OCI-LY3 (cell line): ENCODE measurements at regions not wholly inside any gene's neighbourhood (a gene's known extent, or its start where the extent isn't known, plus 50 kb on each side); places are given as distances from the start of the nearest gene placed in this dataset.

Experiments used
- H2AFZ ChIP-seq: fragments of 200-600, 300-600 bp; shearing (Covaris generic); 2 replicates; pipeline ENCODE4 v1.6.0; 2014; ENCODE audit warnings: antibody characterized with exemption, low read depth, low read length
- H3K27ac ChIP-seq: fragments of 200-600, 300-600 bp; sonication (generic); 2 replicates; pipeline ENCODE4 v1.5.1; 2014; ENCODE audit warnings: mild to moderate bottlenecking, low read length, moderate library complexity, mixed read lengths
- H3K27me3 ChIP-seq: fragments of 200-600, 300-600 bp; sonication (generic); 2 replicates; pipeline ENCODE4 v1.6.1; 2014; ENCODE audit warnings: low read depth, low read length, mixed read lengths
- H3K36me3 ChIP-seq: fragments of 200-600, 300-600 bp; sonication (generic); replicated peaks from 2 replicates; pipeline ENCODE3; 2014; ENCODE audit warnings: low read depth, low read length, mixed read lengths
- H3K4me1 ChIP-seq: fragments of 300-600, 200-600 bp; sonication (generic); 2 replicates; pipeline ENCODE4 v1.6.1; 2014; ENCODE audit warnings: low read length, mixed read lengths
- H3K4me2 ChIP-seq: fragments of 200-600, 300-600 bp; sonication (generic); 2 replicates; pipeline ENCODE4 v1.6.1; 2014; ENCODE audit warnings: low read length, mixed read lengths
- H3K4me3 ChIP-seq: fragments of 300-600, 200-600 bp; sonication (generic); 2 replicates; pipeline ENCODE4 v1.5.1; 2014; ENCODE audit warnings: antibody characterized with exemption, mild to moderate bottlenecking, low read length, moderate library complexity
- H3K79me2 ChIP-seq: fragments of 300-600, 200-600 bp; shearing (Covaris generic); 2 replicates; pipeline ENCODE4 v1.6.1; 2014; ENCODE audit warnings: mild to moderate bottlenecking, low read length, mixed read lengths
- H3K9ac ChIP-seq: fragments of 300-600, 200-600 bp; shearing (Covaris generic); 2 replicates; pipeline ENCODE4 v1.6.0; 2014; ENCODE audit warnings: mild to moderate bottlenecking, low read length, moderate library complexity
- H3K9me3 ChIP-seq: fragments of 200-600, 300-600 bp; shearing (Covaris generic); 2 replicates; pipeline ENCODE4 v1.6.1; 2014; ENCODE audit warnings: low read length, mixed read lengths; ENCODE audit not compliant: insufficient read depth
- H4K20me1 ChIP-seq: fragments of 200-600, 300-600 bp; sonication (generic); 2 replicates; pipeline ENCODE4 v1.6.1; 2016; ENCODE audit warnings: low read length, mixed read lengths; ENCODE audit not compliant: insufficient read depth
- EZH2phosphoT487 ChIP-seq: fragments of 200-600 bp; shearing (Covaris generic); IDR thresholded peaks from 2 replicates; pipeline ENCODE4 v1.6.1; 2018; ENCODE audit warnings: antibody characterized with exemption, mixed run types, low read depth
- TF ChIP-seq, protein P1 (sequence below): fragments of 200-600, 300-600 bp; sonication (generic); IDR thresholded peaks from 2 replicates; pipeline ENCODE4 v1.5.1; 2014; ENCODE audit warnings: antibody characterized with exemption, low read length, low read depth

DNA sequence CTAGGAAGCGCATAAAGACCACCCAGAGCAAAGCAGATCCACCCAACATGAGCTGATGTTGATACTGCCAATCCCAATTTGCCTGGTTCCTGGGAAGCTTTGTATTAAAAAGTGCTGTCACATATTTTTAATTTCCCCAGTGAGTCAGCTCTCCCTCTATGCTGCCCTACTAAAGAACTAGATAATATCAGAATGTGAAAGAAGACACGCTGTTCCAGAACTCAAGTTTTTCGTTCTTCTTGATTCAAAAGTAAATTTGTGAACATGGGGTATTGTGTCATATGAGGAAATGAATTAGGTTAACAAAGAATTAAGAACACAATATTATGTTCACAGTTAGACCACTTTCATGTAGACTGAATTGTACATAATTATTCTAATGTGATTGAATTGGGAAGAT, 734.2 kb upstream of the ALCAM start:
- Histone ChIP-seq H3K9me3 (0 out of 2 replicates have a peak, but pooled peaks cover 3% of the 10 kb centered on the region), H3K4me1 (peaks cover 3% of the 10 kb centered on the region; the same call in 1 of the 2 replicates), H3K4me3 (no peak overlapping the region), H3K27me3 (no peaks in the 10 kb centered on the region), H3K4me2 (no peak overlapping the region), H3K9ac (no peak overlapping the region), H3K36me3 (peaks cover 14% of the 10 kb centered on the region), H3K79me2 (no peaks in the 10 kb centered on the region), H2AFZ (no peak overlapping the region), H3K27ac (no peak overlapping the region), H4K20me1 (no peaks in the 10 kb centered on the region)
- no peak for TF ChIP-seq EZH2phosphoT487
- TF ChIP-seq, protein P1, sequence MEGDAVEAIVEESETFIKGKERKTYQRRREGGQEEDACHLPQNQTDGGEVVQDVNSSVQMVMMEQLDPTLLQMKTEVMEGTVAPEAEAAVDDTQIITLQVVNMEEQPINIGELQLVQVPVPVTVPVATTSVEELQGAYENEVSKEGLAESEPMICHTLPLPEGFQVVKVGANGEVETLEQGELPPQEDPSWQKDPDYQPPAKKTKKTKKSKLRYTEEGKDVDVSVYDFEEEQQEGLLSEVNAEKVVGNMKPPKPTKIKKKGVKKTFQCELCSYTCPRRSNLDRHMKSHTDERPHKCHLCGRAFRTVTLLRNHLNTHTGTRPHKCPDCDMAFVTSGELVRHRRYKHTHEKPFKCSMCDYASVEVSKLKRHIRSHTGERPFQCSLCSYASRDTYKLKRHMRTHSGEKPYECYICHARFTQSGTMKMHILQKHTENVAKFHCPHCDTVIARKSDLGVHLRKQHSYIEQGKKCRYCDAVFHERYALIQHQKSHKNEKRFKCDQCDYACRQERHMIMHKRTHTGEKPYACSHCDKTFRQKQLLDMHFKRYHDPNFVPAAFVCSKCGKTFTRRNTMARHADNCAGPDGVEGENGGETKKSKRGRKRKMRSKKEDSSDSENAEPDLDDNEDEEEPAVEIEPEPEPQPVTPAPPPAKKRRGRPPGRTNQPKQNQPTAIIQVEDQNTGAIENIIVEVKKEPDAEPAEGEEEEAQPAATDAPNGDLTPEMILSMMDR = no peak

DNA sequence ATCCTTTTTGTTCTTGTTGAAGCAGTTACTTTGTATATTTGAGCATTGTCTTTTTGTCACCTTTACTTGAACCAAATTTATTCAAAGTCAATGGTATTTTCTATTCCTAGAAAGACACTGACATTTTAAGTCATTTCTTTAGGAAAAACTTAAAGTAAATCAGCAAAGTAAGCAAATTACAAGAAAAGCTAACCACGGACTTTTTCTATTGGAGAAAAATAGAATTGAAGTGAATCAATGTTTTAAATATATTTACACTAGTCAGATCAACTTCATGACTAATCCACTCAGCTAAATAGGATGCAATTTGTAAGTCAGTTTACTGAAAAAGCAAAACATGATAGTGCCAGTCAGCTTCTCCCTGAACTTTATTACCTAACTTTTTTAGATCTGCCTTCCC, 733.8 kb upstream of the ALCAM start:
- Histone ChIP-seq H2AFZ (no peak overlapping the region), H3K36me3 (peaks cover 14% of the 10 kb centered on the region), H3K27me3 (no peaks in the 10 kb centered on the region), H3K4me2 (no peak overlapping the region), H3K9me3 (0 out of 2 replicates have a peak, but pooled peaks cover 3% of the 10 kb centered on the region), H3K4me1 (peaks cover 3% of the 10 kb centered on the region; the same call in 1 of the 2 replicates), H4K20me1 (no peaks in the 10 kb centered on the region), H3K4me3 (no peak overlapping the region), H3K79me2 (no peaks in the 10 kb centered on the region), H3K27ac (no peak overlapping the region), H3K9ac (no peak overlapping the region)
- TF ChIP-seq EZH2phosphoT487 = no peak
- TF ChIP-seq, protein P1 = no peak

DNA sequence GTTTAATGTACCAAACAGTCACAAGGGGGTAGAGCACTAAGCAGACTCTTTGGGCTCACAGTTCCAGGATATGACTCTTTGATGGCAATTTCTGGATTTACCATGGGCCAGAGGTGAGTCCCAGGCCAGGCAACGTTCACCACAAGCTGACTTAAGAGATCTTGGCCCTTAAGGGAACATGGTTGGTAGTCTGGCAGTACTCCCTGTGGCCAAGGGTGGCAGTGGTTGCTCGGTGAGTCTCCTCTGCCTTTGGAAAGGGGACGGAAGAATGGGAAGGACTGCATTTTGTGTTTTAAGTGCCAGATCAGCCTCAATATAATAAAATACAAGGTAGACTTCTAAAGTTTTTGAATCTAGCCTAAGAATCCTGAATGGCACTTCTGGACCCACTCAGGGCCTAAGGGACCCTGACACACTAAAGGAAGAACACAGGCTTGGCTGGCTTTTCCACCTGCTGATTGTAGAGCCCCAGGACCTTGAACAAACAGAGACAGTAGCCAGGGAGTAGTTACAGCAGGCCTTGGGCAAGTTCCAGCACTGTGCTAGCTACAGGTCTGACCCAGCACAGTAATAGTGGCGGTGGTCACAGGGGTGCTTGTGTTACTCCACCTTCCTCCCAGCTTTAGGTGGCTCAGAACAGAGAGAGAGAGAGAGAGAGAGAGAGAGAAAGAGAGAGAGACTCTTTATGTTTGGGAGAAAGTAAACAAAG, 730.7 kb upstream of the ALCAM start:
- H3K9me3 ChIP-seq = 0 out of 2 replicates have a peak, but pooled peaks cover 3% of the 10 kb centered on the region
- H3K27ac ChIP-seq = no peak overlapping the region
- H3K27me3 ChIP-seq = no peaks in the 10 kb centered on the region
- TF ChIP-seq, protein P1 = peak; percentile 13; the same call in 1 of the 2 replicates
- TF ChIP-seq EZH2phosphoT487 = no peak
- H3K36me3 ChIP-seq = peaks cover 8% of the 10 kb centered on the region
- no peak overlapping the region for H2AFZ ChIP-seq
- H3K4me3 ChIP-seq = no peak overlapping the region
- H3K9ac ChIP-seq = no peak overlapping the region
- no peaks in the 10 kb centered on the region for H3K79me2 ChIP-seq
- no peak overlapping the region for H3K4me2 ChIP-seq
- no peaks in the 10 kb centered on the region for H4K20me1 ChIP-seq
- no peaks in the 10 kb centered on the region for H3K4me1 ChIP-seq

DNA sequence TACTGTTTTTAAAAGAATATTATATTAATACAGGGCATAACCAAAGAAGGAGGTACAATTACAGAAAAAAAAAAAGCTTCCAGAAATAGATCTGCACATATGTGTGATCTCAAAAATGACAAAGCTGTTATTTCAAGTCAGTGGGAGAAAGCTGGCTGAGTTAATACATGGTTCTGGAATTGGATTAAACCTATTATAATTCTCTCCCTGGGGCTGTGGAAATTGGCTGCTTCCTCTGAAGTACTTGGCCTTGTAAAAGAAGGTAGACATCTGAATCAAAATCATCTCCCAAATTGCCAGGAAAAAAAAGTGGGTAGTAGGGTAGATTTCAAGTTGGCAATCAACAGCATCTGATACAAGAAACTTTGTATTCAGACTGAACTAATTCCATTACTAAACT, 723.9 kb upstream of the ALCAM start:
- Histone ChIP-seq H3K27ac (no peak overlapping the region), H4K20me1 (no peaks in the 10 kb centered on the region), H3K4me2 (no peak overlapping the region), H3K27me3 (no peaks in the 10 kb centered on the region), H3K36me3 (no peaks in the 10 kb centered on the region), H3K4me3 (no peak overlapping the region), H3K4me1 (no peaks in the 10 kb centered on the region), H3K9me3 (no peaks in the 10 kb centered on the region), H3K9ac (no peak overlapping the region), H3K79me2 (no peaks in the 10 kb centered on the region), H2AFZ (no peak overlapping the region)
- TF ChIP-seq EZH2phosphoT487 = no peak
- TF ChIP-seq, protein P1 = no peak
